Mammary epithelial cell (primary cell): ENCODE measurements at regions not wholly inside any gene's neighbourhood (a gene's known extent, or its start where the extent isn't known, plus 50 kb on each side); places are given as distances from the start of the nearest gene placed in this dataset.

Source experiments
- CTCF ChIP-seq, 2 donors: IDR thresholded peaks in 1 of 2; conservative IDR thresholded peaks in 1 of 2; 2 replicates each; pipeline ENCODE4 v1.5.1; 2011 to 2012; ENCODE audit warnings: inconsistent platforms in 2 of 2, low read length in 2 of 2, mild to moderate bottlenecking in 2 of 2, control low read depth in 1 of 2, low read depth in 1 of 2; ENCODE audit not compliant: insufficient read depth in 1 of 2; ENCODE audit errors: extremely low read depth in 1 of 2
- EZH2 ChIP-seq: IDR thresholded peaks from 2 replicates; pipeline ENCODE4 v1.6.1; 2012; ENCODE audit warnings: low read length, inconsistent platforms, borderline replicate concordance

- TF ChIP-seq CTCF (conservative IDR thresholded peaks at IDR 0.05 in 1 of 2, IDR thresholded peaks at IDR 0.05 in 1 of 2; ENCODE audit: extremely low read depth in 1 of 2, insufficient read depth in 1 of 2, low read depth in 1 of 2, low read length in 2 of 2), result no peak
- TF ChIP-seq EZH2, result no peak
These were observed 80.2 kb downstream of the TDRD15 start for GRCh38 chr2:21203976-21204375.
